GM13977 (cell line): ENCODE measurements at regions not wholly inside any gene's neighbourhood (a gene's known extent, or its start where the extent isn't known, plus 50 kb on each side); places are given as distances from the start of the nearest gene placed in this dataset.
"Not testable (repeated sequence)": the region's sequence is repeated elsewhere in the genome, so short reads cannot be mapped to it uniquely, and the experiment has no call there.

ENCODE experiments used
- DNase-seq: peaks from one replicate; pipeline ENCODE4 v3.0.0; 2012; ENCODE audit warnings: low spot score
- CTCF ChIP-seq: IDR thresholded peaks from 2 replicates; pipeline ENCODE4 v1.5.1; 2012; ENCODE audit warnings: mild to moderate bottlenecking, control low read depth; ENCODE audit not compliant: insufficient read depth; ENCODE audit errors: extremely low read depth, missing control alignments
- in situ Hi-C: fragments of 300-500 bp; cut with MboI; formaldehyde crosslinking; loops from one replicate; pipeline ENCODE4 v1.12.0; 2022; ENCODE audit warnings: low sequenced_read_pairs, low pct_unique_long_range_greater_than_20kb, mixed read lengths, inconsistent platforms; ENCODE audit not compliant: unreplicated experiment

DNA sequence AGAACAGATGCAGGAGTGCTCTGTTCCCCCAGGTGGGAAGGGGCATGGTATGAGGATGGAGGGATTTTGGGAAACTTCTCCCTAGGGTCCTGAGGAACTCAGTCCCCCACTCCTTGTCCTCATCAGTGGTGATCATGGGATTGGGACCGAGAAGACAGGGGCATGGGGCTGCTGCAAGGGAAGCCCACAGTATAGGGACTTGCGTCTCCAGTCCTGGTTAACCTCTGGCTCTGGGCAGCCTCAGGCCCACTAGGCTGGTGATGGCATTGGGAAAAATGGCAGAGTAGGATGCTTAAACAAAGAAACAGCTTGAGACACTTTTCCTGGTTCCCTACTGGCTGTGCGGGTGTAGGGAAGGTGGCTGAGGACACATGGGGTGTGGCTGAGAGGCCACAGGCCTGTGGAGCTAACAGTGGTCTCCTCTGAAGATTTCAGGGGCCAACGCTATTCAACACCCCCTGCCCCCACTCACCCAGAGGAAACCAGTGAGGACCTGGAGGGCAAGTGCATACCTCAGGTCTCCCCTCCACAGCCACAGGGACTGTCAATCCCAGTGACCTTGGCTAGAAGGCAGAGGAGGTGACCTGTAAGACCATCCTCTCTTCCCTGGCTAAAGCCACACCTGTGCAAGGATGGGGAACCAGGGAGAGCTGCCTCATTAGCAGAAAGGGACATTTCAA lies 261.3 kb downstream of the CCSER2 start:
- no peak for DNase-seq
- TF ChIP-seq CTCF: no peak
- in situ Hi-C loops: no loop called here

- in situ Hi-C loops: no loop called here
- no peak for TF ChIP-seq CTCF
- DNase-seq: no peak
Measured at GRCh38 chr10:84590327-84591193, 262.2 kb downstream of the CCSER2 start.

DNA sequence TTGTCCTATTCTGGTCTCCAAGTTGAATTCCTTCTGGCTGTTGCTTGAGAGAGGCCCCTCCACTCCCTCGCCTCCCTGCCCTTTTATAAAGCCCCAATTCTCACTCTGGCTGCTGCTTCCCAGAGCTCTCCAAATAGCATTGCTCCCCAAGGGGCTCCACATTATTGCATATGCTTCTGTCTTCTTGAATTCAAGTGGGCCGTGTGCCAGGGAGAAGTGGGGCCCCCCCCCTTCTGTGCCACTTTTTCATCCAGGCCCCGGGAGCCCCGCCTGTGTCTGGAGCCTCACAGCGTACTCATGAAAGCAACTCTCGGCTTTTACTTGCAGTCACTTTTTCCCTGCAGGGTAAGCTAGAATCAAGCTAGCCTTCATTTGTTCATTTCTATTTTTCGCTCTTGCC lies 265.1 kb downstream of the CCSER2 start:
- no peak for DNase-seq
- in situ Hi-C loops: no loop called here
- no peak for TF ChIP-seq CTCF

GRCh38 chr10:84596585-84596984 lies 268.2 kb downstream of the CCSER2 start:
- TF ChIP-seq CTCF: no peak
- in situ Hi-C loops: no loop called here
- no peak for DNase-seq

DNA sequence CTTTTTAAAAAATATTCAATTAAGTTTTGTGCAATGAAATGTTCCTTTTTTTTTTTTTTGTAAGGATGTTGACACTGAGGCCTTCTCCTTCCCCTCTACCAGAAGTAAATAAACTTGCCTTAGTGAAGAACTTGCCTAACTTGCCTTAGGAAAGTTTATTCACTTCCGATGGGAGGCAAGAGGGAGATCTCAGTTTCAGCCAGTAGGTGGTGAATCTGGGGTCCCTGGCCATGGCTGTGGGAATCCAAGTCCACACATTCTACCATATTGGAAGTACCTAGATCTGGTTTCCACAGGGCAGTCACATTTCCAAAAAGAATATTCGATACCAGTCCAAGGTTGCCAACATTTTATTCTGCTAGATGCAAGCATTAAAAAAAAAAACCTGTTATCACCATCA lies 270.9 kb downstream of the CCSER2 start:
- in situ Hi-C loops: no loop called here
- no peak for DNase-seq
- TF ChIP-seq CTCF: no peak

DNA sequence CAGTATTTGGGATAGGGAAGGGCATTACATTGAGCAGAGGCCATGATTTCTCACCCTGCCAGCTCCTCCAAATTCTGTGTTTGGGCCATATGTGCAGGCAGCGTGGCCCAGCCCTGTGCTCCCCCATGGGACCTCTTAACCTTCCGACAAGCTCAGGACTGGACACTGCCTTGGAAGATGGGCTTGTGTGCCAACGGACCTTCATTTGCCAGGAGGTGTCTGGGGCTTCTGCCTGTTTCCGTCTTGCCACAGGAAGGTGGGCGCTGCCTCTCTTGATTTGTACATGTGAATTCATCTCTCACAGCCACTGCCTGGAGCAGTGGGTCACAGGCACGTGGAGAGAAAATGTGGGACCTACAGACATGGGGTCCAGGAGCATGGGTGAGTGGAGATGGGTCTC lies 272.6 kb downstream of the CCSER2 start:
- in situ Hi-C loops: no loop called here
- no peak for TF ChIP-seq CTCF
- DNase-seq: no peak

DNA sequence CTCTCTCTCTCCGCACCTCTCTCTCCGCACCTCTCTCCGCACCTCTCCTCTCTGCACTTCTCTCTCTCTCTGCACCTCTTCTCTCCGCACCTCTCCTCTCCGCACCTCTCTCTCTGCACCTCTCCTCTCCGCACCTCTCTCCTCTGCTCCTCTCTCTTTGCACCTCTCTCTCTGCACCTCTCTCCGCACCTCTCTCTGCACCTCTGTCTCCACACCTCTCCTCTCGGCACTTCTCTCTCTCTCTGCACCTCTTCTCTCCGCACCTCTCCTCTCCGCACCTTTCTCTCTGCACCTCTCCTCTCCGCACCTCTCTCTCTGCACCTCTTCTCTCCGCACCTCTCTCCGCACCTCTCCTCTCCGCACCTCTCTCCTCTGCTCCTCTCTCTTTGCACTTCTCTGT lies 274.2 kb downstream of the CCSER2 start:
- DNase-seq, in situ Hi-C loops: not testable (repeated sequence)
